B cell (primary cell): ENCODE measurements at regions not wholly inside any gene's neighbourhood (a gene's known extent, or its start where the extent isn't known, plus 50 kb on each side); places are given as distances from the start of the nearest gene placed in this dataset.

Experiments used
- ATAC-seq: fragments of 200-7000 bp; cut with Tn5 transposase; one replicate; pipeline ENCODE4 v1.10.0; 2021; ENCODE audit warnings: low read depth, mild to moderate bottlenecking, moderate number of reproducible peaks, moderate library complexity
- CTCF ChIA-PET: fragments of 350-600 bp; sonication (Branson Sonifier 250); formaldehyde crosslinking; loops from one replicate; lab custom pipeline; 2021; ENCODE audit warnings: antibody characterized with exemption, inconsistent platforms; lab: Charles Lee
- POLR2A ChIA-PET: fragments of 350-600 bp; sonication (Branson Sonifier 250); formaldehyde crosslinking; loops from one replicate; lab custom pipeline; 2021; ENCODE audit warnings: antibody characterized with exemption; lab: Charles Lee
- DNase-seq: peaks from one replicate; pipeline ENCODE4 v3.0.0; 2013
- H2AFZ ChIP-seq: 2 replicates; pipeline ENCODE4 v1.6.1; 2012; ENCODE audit warnings: mild to moderate bottlenecking, low read depth, low read length; ENCODE audit not compliant: insufficient read depth, poor library complexity, severe bottlenecking
- H3K27ac ChIP-seq, 2 donors: 1 replicate in 1 of 2; 2 replicates in 1 of 2; pipeline ENCODE4 v1.5.1; 2012 to 2013; ENCODE audit warnings: low read length in 2 of 2, mild to moderate bottlenecking in 2 of 2, moderate library complexity in 1 of 2
- H3K27me3 ChIP-seq, 4 experiments: fragments of 200-600 bp in 1 of 4; sonication (generic) in 1 of 4; replicated peaks in 1 of 4; 1 replicate in 2 of 4; 2 replicates in 2 of 4; pipeline versions ENCODE4 v1.6.1 to v1.7.0; 2013 to 2016; ENCODE audit warnings: low read length in 3 of 4, mild to moderate bottlenecking in 2 of 4, mixed read lengths in 1 of 4, moderate library complexity in 1 of 4; ENCODE audit not compliant: insufficient read depth in 4 of 4, control insufficient read depth in 3 of 4; ENCODE audit errors: control extremely low read depth in 1 of 4
- H3K36me3 ChIP-seq, 2 experiments: replicated peaks in 1 of 2; 1 replicate in 1 of 2; 2 replicates in 1 of 2; pipeline versions ENCODE4 v1.6.1 to v1.7.1; 2013; ENCODE audit warnings: low read length in 1 of 2; ENCODE audit not compliant: insufficient read depth in 2 of 2, control insufficient read depth in 1 of 2; ENCODE audit errors: control extremely low read depth in 1 of 2, extremely low read depth in 1 of 2
- H3K4me1 ChIP-seq, 2 donors: fragments of 200-600 bp in 1 of 2; sonication (generic) in 1 of 2; 1 replicate in 1 of 2; 2 replicates in 1 of 2; pipeline versions ENCODE4 v1.5.1 to v1.6.1; 2013 to 2017; ENCODE audit warnings: low read length in 2 of 2; ENCODE audit not compliant: control insufficient read depth in 2 of 2, insufficient read depth in 2 of 2
- H3K4me2 ChIP-seq: replicated peaks from 2 replicates; pipeline ENCODE3; 2012; ENCODE audit warnings: mild to moderate bottlenecking, low read depth, low read length; ENCODE audit not compliant: poor library complexity, severe bottlenecking
- H3K4me3 ChIP-seq, 5 experiments: fragments of 200-600 bp in 1 of 5; sonication (generic) in 1 of 5; 1 replicate in 3 of 5; 2 replicates in 2 of 5; pipeline versions ENCODE4 v1.5.1 to v1.7.0; 2011 to 2016; ENCODE audit warnings: low read length in 4 of 5, mild to moderate bottlenecking in 4 of 5, low read depth in 2 of 5, control low read depth in 1 of 5, moderate library complexity in 1 of 5; ENCODE audit not compliant: insufficient read depth in 1 of 5; ENCODE audit errors: control extremely low read depth in 1 of 5, extremely low read depth in 1 of 5
- H3K79me2 ChIP-seq: fragments of 200-600 bp; sonication (generic); one replicate; pipeline ENCODE4 v1.6.0; 2016; ENCODE audit warnings: low read length; ENCODE audit not compliant: control insufficient read depth, insufficient read depth
- H3K9ac ChIP-seq: fragments of 200-600 bp; sonication (generic); 2 replicates; pipeline ENCODE4 v1.6.1; 2017; ENCODE audit warnings: mild to moderate bottlenecking, low read length, moderate library complexity
- H3K9me3 ChIP-seq, 3 donors: one replicate each; pipeline versions ENCODE4 v1.6.1 to v1.7.1; 2013; ENCODE audit warnings: low read length in 2 of 3; ENCODE audit not compliant: control insufficient read depth in 2 of 3, insufficient read depth in 1 of 3; ENCODE audit errors: control extremely low read depth in 1 of 3
- H4K20me1 ChIP-seq: 2 replicates; pipeline ENCODE4 v1.6.0; 2012; ENCODE audit warnings: mild to moderate bottlenecking, low read length; ENCODE audit not compliant: insufficient read depth, control insufficient read depth, poor library complexity, severe bottlenecking
- H3K27ac Mint-ChIP-seq: one replicate; pipeline ENCODE4 v1.8.0; 2021; ENCODE audit warnings: mixed read lengths
- H3K27me3 Mint-ChIP-seq: one replicate; pipeline ENCODE4 v1.8.0; 2021; ENCODE audit warnings: mixed read lengths
- H3K4me1 Mint-ChIP-seq: one replicate; pipeline ENCODE4 v1.8.0; 2021; ENCODE audit warnings: mixed read lengths
- H3K4me3 Mint-ChIP-seq: one replicate; pipeline ENCODE4 v1.8.0; 2021; ENCODE audit warnings: mixed read lengths
- H3K9me3 Mint-ChIP-seq: one replicate; pipeline ENCODE4 v1.8.0; 2022; ENCODE audit warnings: mixed read lengths; ENCODE audit not compliant: insufficient read depth
- CTCF ChIP-seq: fragments of 200-600 bp; IDR thresholded peaks from one replicate; pipeline ENCODE4 v1.8.0; 2022; ENCODE audit warnings: antibody characterized with exemption, mild to moderate bottlenecking
- EZH2 ChIP-seq: IDR thresholded peaks from 2 replicates; pipeline ENCODE4 v1.6.1; 2012; ENCODE audit warnings: borderline replicate concordance, low read depth, mild to moderate bottlenecking, moderate library complexity, low read length; ENCODE audit not compliant: insufficient read depth, poor library complexity, severe bottlenecking
- WGBS: methylation state at CpG from one replicate; pipeline ENCODE4 v1.1.5; 2013; ENCODE audit warnings: missing lambda C conversion rate; ENCODE audit not compliant: insufficient coverage; 5-methylcytosine and 5-hydroxymethylcytosine counted together
- intact Hi-C: fragments of 100-400 bp; cut with micrococcal nuclease; formaldehyde crosslinking; loops from one replicate; pipeline ENCODE4 v1.10.0; 2022

- no peaks in the 10 kb centered on the region for H4K20me1 ChIP-seq
- no peaks in the 10 kb centered on the region for H3K36me3 ChIP-seq
- H3K4me1 Mint-ChIP-seq: no peaks in the 10 kb centered on the region
- no peak for TF ChIP-seq CTCF
- TF ChIP-seq EZH2: no peak
- no peaks in the 10 kb centered on the region for H3K4me1 ChIP-seq
- intact Hi-C loops: no loop called here
- no peaks in the 10 kb centered on the region for H3K9me3 ChIP-seq
- no peak overlapping the region for H3K4me3 Mint-ChIP-seq
- H3K9ac ChIP-seq: no peak overlapping the region
- WGBS: no CpG with 5 or more reads among the region's 4 CpGs
- H3K27me3 ChIP-seq: no peaks in the 10 kb centered on the region
- no peaks in the 10 kb centered on the region for H3K79me2 ChIP-seq
- CTCF ChIA-PET: no interaction called here
- H3K27ac Mint-ChIP-seq: no peak overlapping the region
- H3K27ac ChIP-seq: no peak overlapping the region
- no peak overlapping the region for H2AFZ ChIP-seq
- H3K9me3 Mint-ChIP-seq: no peaks in the 10 kb centered on the region
- H3K4me3 ChIP-seq: no peak overlapping the region
- no peaks in the 10 kb centered on the region for H3K27me3 Mint-ChIP-seq
- no peak overlapping the region for H3K4me2 ChIP-seq
- DNase-seq: no peak
- POLR2A ChIA-PET: no interaction called here
- no peak for ATAC-seq
Observed at GRCh38 chr3:64802460-64802859, 114.7 kb upstream of the ADAMTS9 start.

GRCh38 chr3:64801856-64802255 lies 114.1 kb upstream of the ADAMTS9 start:
- H3K4me1 ChIP-seq: no peaks in the 10 kb centered on the region
- Mint-ChIP-seq H3K27ac (no peak overlapping the region), H3K9me3 (no peaks in the 10 kb centered on the region), H3K4me3 (no peak overlapping the region), H3K4me1 (no peaks in the 10 kb centered on the region), H3K27me3 (no peaks in the 10 kb centered on the region)
- H3K4me2 ChIP-seq: no peak overlapping the region
- H3K27me3 ChIP-seq: no peaks in the 10 kb centered on the region
- no peak for TF ChIP-seq EZH2
- no peak for TF ChIP-seq CTCF
- H3K9ac ChIP-seq: no peak overlapping the region
- CTCF ChIA-PET: no interaction called here
- no peak for ATAC-seq
- WGBS: 100% methylated on average over 1 of the region's 3 CpGs
- H4K20me1 ChIP-seq: no peaks in the 10 kb centered on the region
- H3K36me3 ChIP-seq: no peaks in the 10 kb centered on the region
- DNase-seq: no peak
- POLR2A ChIA-PET: no interaction called here
- no peak overlapping the region for H3K4me3 ChIP-seq
- no peaks in the 10 kb centered on the region for H3K79me2 ChIP-seq
- H2AFZ ChIP-seq: no peak overlapping the region
- H3K9me3 ChIP-seq: no peaks in the 10 kb centered on the region
- H3K27ac ChIP-seq: no peak overlapping the region
- intact Hi-C loops: no loop called here
